GM18870 (cell line): ENCODE measurements at regions not wholly inside any gene's neighbourhood (a gene's known extent, or its start where the extent isn't known, plus 50 kb on each side); places are given as distances from the start of the nearest gene placed in this dataset.
"Not testable (repeated sequence)": the region's sequence is repeated elsewhere in the genome, so short reads cannot be mapped to it uniquely, and the experiment has no call there.

ENCODE experiments used
- ATAC-seq: cut with Tn5 transposase; IDR thresholded peaks from one replicate; pipeline ENCODE4 v1.9.1; 2021; ENCODE audit warnings: moderate library complexity; ENCODE audit not compliant: unreplicated experiment

GRCh38 chr2:67895227-67895941 lies 167.4 kb downstream of the C1D start:
- ATAC-seq = no peak

GRCh38 chr2:67896076-67896475 lies 166.7 kb downstream of the C1D start:
- no peak for ATAC-seq

- no peak for ATAC-seq
Observed at GRCh38 chr2:67896476-67896875, 166.3 kb downstream of the C1D start.

GRCh38 chr2:67898595-67898994 lies 164.2 kb downstream of the C1D start:
- ATAC-seq = no peak

- ATAC-seq = no peak
Observed at GRCh38 chr2:67899187-67899586, 163.6 kb downstream of the C1D start.

GRCh38 chr2:67900826-67901225 lies 162.0 kb downstream of the C1D start:
- no peak for ATAC-seq

GRCh38 chr2:67904566-67904965 lies 158.2 kb downstream of the C1D start:
- ATAC-seq = no peak

- no peak for ATAC-seq
Observed at GRCh38 chr2:67904966-67905365, 157.8 kb downstream of the C1D start.

GRCh38 chr2:67906547-67906946 lies 156.3 kb downstream of the C1D start:
- ATAC-seq = not testable (repeated sequence)

GRCh38 chr2:67917332-67918054 lies 145.3 kb downstream of the C1D start:
- no peak for ATAC-seq

GRCh38 chr2:67918471-67918870 lies 144.3 kb downstream of the C1D start:
- no peak for ATAC-seq

GRCh38 chr2:67919490-67919889 lies 143.3 kb downstream of the C1D start:
- ATAC-seq = no peak

GRCh38 chr2:67922080-67922785 lies 140.6 kb downstream of the C1D start:
- ATAC-seq = no peak

GRCh38 chr2:67923696-67924095 lies 139.1 kb downstream of the C1D start:
- no peak for ATAC-seq

- ATAC-seq = no peak
Observed at GRCh38 chr2:67927501-67927900, 135.3 kb downstream of the C1D start.

- no peak for ATAC-seq
Observed at GRCh38 chr2:67930156-67930555, 132.6 kb downstream of the C1D start.

GRCh38 chr2:67936969-67937368 lies 125.8 kb downstream of the C1D start:
- ATAC-seq = no peak

- no peak for ATAC-seq
Observed at GRCh38 chr2:67938053-67938452, 124.8 kb downstream of the C1D start.

- no peak for ATAC-seq
Observed at GRCh38 chr2:67945056-67945455, 117.7 kb downstream of the C1D start.

- no peak for ATAC-seq
Observed at GRCh38 chr2:67945940-67946339, 116.9 kb downstream of the C1D start.

GRCh38 chr2:67948057-67948456 lies 114.7 kb downstream of the C1D start:
- no peak for ATAC-seq

GRCh38 chr2:67948506-67948905 lies 114.3 kb downstream of the C1D start:
- ATAC-seq = no peak
